ENCODE measurements at regions not wholly inside any gene's neighbourhood (a gene's known extent, or its start where the extent isn't known, plus 50 kb on each side); places are given as distances from the start of the nearest gene placed in this dataset.

GRCh38 chr12:126112849-126113248, 1047.6 kb downstream of the AACS start:
- no peaks in the 10 kb centered on the region for H3K36me3 ChIP-seq
- no peak overlapping the region for H3K27ac ChIP-seq
- TF ChIP-seq CTCF (IDR thresholded peaks at IDR 0.05; ENCODE audit: low read depth, low read length) = no peak
- no peak for DNase-seq
- no peaks in the 10 kb centered on the region for H3K9me3 ChIP-seq (ENCODE audit: severe bottlenecking)
- no peak overlapping the region for H3K4me3 ChIP-seq (ENCODE audit: low read depth, low read length)
- H3K27me3 ChIP-seq (ENCODE audit: insufficient read depth, low read depth, severe bottlenecking) = peaks cover 33% of the 10 kb centered on the region

DNA sequence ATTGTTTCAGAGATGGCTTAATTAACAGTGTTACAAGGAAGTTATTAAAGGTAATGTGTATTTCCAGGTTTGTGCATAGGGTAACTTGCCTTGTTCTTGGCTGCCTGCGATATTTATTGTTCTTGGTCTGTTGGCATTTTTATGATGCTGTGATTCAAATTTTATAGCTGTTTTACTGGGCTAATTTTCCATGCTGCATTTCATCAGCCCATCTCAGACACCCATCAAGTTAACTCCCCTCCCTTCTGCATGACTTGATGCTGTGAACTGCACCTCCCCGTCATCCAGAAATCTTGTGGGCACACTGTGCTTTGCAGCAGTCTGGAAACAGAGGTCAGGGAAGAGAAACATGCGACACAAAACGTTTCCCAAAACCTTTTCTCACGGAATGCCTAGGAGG, 1049.2 kb downstream of the AACS start:
- no peak for TF ChIP-seq CTCF (IDR thresholded peaks at IDR 0.05; ENCODE audit: low read depth, low read length)
- Histone ChIP-seq H3K27me3 (ENCODE audit: insufficient read depth, low read depth, severe bottlenecking) (peaks cover 30% of the 10 kb centered on the region), H3K27ac (no peak overlapping the region), H3K36me3 (no peaks in the 10 kb centered on the region), H3K9me3 (ENCODE audit: severe bottlenecking) (no peaks in the 10 kb centered on the region), H3K4me3 (ENCODE audit: low read depth, low read length) (no peak overlapping the region)
- DNase-seq = no peak

- no peaks in the 10 kb centered on the region for H3K9me3 ChIP-seq (ENCODE audit: severe bottlenecking)
Measured at GRCh38 chr12:126117502-126117901, 1052.3 kb downstream of the AACS start.

GRCh38 chr12:126139355-126139754, 1074.1 kb downstream of the AACS start:
- Histone ChIP-seq H3K27me3 (ENCODE audit: insufficient read depth, low read depth, severe bottlenecking) (no peaks in the 10 kb centered on the region), H3K9me3 (ENCODE audit: severe bottlenecking) (peaks cover 18% of the 10 kb centered on the region), H3K27ac (no peak overlapping the region), H3K36me3 (no peaks in the 10 kb centered on the region), H3K4me3 (ENCODE audit: low read depth, low read length) (no peak overlapping the region)
- peak; percentile 30; the same call in 1 of the 2 replicates for TF ChIP-seq CTCF (IDR thresholded peaks at IDR 0.05; ENCODE audit: low read depth, low read length)
- no peak for DNase-seq

More at GRCh38 chr12:126117502-126117901, 1052.3 kb downstream of the AACS start:
- no peak for TF ChIP-seq CTCF (IDR thresholded peaks at IDR 0.05; ENCODE audit: low read depth, low read length)
- H3K27me3 ChIP-seq (ENCODE audit: insufficient read depth, low read depth, severe bottlenecking) = peaks cover 17% of the 10 kb centered on the region
- H3K36me3 ChIP-seq = no peaks in the 10 kb centered on the region
- H3K27ac ChIP-seq = no peak overlapping the region
- no peak for DNase-seq
- no peak overlapping the region for H3K4me3 ChIP-seq (ENCODE audit: low read depth, low read length)

DNA sequence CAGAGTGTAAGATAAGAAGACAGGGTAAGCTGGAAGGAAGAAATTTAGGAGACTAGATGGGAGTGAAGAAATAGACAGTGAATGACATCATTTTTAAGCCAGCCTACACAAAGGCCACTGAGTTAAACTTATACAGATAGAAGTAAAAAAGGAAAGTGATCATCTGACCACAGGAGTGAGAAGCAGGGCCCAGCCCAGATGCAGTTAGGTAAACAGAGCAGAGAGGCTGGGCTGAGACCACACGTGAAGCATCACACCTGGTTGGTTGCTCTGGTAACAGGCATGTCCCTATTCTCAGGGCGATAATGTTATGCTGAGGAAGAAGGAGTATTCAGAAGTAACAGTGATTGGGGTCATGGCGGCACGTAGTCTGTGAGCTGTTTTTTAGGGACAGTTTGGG, 1079.4 kb downstream of the AACS start:
- peaks cover 2% of the 10 kb centered on the region for H3K9me3 ChIP-seq (ENCODE audit: severe bottlenecking)
- no peak overlapping the region for H3K27ac ChIP-seq
- TF ChIP-seq CTCF (IDR thresholded peaks at IDR 0.05; ENCODE audit: low read depth, low read length) = no peak
- H3K36me3 ChIP-seq = no peaks in the 10 kb centered on the region
- H3K4me3 ChIP-seq (ENCODE audit: low read depth, low read length) = no peak overlapping the region
- no peak for DNase-seq
- peaks cover 5% of the 10 kb centered on the region for H3K27me3 ChIP-seq (ENCODE audit: insufficient read depth, low read depth, severe bottlenecking)

DNA sequence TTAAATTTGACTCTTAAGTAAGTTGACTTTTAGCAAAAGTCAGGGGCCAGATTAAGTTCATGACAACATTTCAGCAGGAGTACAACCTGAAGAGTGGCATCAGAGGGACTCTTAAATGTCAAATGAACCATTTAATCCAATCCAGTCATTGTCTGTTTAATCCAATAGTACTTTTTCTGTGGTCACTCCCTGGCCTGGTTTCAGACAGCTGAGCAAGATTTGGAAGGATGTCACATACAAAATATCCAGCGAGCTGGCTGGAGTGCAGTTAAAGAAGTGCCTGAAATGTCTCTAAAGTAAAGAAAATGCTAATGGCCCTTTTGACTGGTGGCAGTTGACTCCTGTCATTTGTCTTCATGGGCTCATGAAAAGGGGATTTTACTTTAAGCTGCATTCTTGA, 1082.1 kb downstream of the AACS start:
- H3K27ac ChIP-seq = no peak overlapping the region
- H3K36me3 ChIP-seq = no peaks in the 10 kb centered on the region
- no peak overlapping the region for H3K4me3 ChIP-seq (ENCODE audit: low read depth, low read length)
- H3K9me3 ChIP-seq (ENCODE audit: severe bottlenecking) = no peaks in the 10 kb centered on the region
- DNase-seq = no peak
- no peak for TF ChIP-seq CTCF (IDR thresholded peaks at IDR 0.05; ENCODE audit: low read depth, low read length)
- H3K27me3 ChIP-seq (ENCODE audit: insufficient read depth, low read depth, severe bottlenecking) = peaks cover 5% of the 10 kb centered on the region
